Neural crest cell (in vitro differentiated cells): ENCODE measurements at regions not wholly inside any gene's neighbourhood (a gene's known extent, or its start where the extent isn't known, plus 50 kb on each side); places are given as distances from the start of the nearest gene placed in this dataset.

ENCODE experiments used
- DNase-seq: peaks from one replicate; pipeline ENCODE4 v3.0.0; 2021; ENCODE audit warnings: low read depth, mixed read lengths, low spot score
- H3K27ac Mint-ChIP-seq: one replicate; pipeline ENCODE4 v1.8.0; 2021; ENCODE audit warnings: mild to moderate bottlenecking, mixed read lengths; ENCODE audit not compliant: unreplicated experiment
- H3K27me3 Mint-ChIP-seq: 2 replicates; pipeline ENCODE4 v1.8.0; 2021; ENCODE audit warnings: low read depth, mild to moderate bottlenecking, mixed read lengths
- H3K36me3 Mint-ChIP-seq: 2 replicates; pipeline ENCODE4 v1.8.0; 2021; ENCODE audit warnings: low read depth, mild to moderate bottlenecking, mixed read lengths
- H3K4me1 Mint-ChIP-seq: 2 replicates; pipeline ENCODE4 v1.8.0; 2021; ENCODE audit warnings: mixed read lengths
- H3K4me3 Mint-ChIP-seq: one replicate; pipeline ENCODE4 v1.8.0; 2021; ENCODE audit warnings: mild to moderate bottlenecking, mixed read lengths
- H3K9me3 Mint-ChIP-seq: 2 replicates; pipeline ENCODE4 v1.8.0; 2021; ENCODE audit warnings: mixed read lengths
- CTCF ChIP-seq: fragments of 200-600 bp; sonication (generic); conservative IDR thresholded peaks from 2 replicates; pipeline ENCODE4 v1.5.0; 2021; ENCODE audit warnings: antibody characterized with exemption, mild to moderate bottlenecking

GRCh38 chr15:70538278-70538677 is 225.1 kb downstream of the UACA start:
- no peak overlapping the region for H3K4me3 Mint-ChIP-seq
- H3K9me3 Mint-ChIP-seq: no peaks in the 10 kb centered on the region
- peaks cover 32% of the 10 kb centered on the region for H3K4me1 Mint-ChIP-seq
- H3K27me3 Mint-ChIP-seq: no peaks in the 10 kb centered on the region
- H3K27ac Mint-ChIP-seq: no peak overlapping the region
- TF ChIP-seq CTCF: no peak
- DNase-seq: no peak
- H3K36me3 Mint-ChIP-seq: no peaks in the 10 kb centered on the region

- no peak for TF ChIP-seq CTCF
- Mint-ChIP-seq H3K9me3 (no peaks in the 10 kb centered on the region), H3K36me3 (no peaks in the 10 kb centered on the region), H3K4me3 (peak overlapping the region; percentile 24), H3K27me3 (peaks cover 2% of the 10 kb centered on the region), H3K27ac (peak overlapping the region; percentile 86), H3K4me1 (peaks cover 32% of the 10 kb centered on the region)
- DNase-seq: no peak
Observed at GRCh38 chr15:70535955-70536338, 227.4 kb downstream of the UACA start.

DNA sequence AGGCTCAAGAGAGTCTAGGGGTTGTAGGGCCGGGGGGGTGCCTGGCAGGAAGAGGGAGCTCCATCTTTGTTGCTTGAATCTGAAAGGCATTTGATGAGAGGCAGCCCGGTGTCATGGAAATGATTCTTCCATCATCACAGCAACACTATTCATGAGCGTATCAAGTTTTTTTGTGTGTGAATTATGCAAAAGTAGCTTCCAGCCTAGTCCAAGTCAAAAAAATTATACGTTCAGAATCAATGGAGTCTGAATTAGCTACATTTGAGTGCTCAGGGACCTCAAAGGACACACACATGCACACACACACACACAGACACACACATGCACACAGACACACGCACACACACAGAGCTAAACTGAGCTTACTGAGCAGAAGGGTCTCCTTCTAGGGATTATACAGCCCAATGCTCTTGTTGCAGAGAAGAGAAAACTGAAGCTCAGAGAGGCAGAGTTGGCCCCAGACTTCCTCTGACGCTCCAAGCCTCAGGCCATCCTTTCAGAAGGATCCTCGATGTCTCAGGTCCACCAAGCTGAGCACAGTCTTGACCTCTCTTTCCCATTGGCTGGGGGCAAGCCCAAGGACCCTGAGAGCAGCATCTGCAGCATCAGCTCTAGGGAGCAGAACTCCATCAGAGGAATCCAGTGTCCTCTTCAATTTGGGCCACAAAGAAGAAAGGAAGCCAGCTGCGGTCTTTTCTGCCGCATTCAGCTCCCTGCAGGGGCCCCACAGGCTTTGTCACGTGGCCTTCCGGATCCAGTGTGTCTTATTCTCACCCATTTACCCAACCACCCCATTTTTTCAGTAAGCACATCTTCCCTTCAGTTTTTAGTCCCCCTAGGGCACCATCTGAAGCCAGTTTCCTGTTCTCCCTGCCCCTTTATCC is 228.0 kb downstream of the UACA start:
- Mint-ChIP-seq H3K27me3 (peaks cover 2% of the 10 kb centered on the region), H3K27ac (peak overlapping the region; percentile 86), H3K36me3 (no peaks in the 10 kb centered on the region), H3K4me3 (peak overlapping the region; percentile 24), H3K4me1 (peaks cover 34% of the 10 kb centered on the region), H3K9me3 (no peaks in the 10 kb centered on the region)
- DNase-seq: no peak
- no peak for TF ChIP-seq CTCF

DNA sequence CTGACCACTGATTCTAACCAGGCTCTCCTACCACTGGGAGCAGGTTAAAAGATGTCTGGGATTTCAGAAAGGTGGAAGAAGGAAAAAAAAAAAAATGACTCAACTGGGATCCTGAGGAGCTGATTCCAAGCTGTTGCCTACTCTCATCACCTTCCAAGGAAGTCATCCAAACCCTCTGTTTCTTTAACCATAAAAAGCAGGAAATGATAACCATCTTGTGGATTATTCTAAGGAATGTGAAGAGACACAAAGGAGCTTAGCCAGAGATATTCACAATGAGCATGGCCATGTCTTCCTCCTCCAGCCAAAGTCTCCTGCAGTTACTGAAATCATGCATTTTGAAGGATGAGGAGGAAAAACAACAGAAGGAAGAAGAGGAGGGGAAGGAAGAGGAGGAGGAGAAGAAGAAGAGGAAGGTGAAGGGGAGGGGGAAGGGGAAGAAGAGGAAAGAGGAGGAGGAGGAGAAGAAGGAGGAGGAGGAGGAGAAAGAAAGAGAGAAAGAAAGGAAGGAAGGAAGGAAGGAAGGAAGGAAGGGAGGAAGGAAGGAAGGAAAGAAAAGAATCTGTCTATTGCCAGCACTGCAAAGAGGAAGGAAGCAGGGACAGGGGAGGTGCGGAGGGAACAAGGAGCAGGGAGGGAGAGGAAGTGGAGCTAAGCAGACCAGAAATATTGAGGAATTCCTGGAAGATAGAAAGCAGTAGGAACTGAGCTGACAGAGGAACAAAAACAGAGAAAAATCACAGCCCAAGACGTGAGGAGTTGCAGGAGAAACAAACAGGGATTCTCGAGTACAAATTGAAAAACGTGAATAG is 229.2 kb downstream of the UACA start:
- peaks cover 2% of the 10 kb centered on the region for H3K27me3 Mint-ChIP-seq
- H3K36me3 Mint-ChIP-seq: no peaks in the 10 kb centered on the region
- H3K4me1 Mint-ChIP-seq: peaks cover 36% of the 10 kb centered on the region
- no peak overlapping the region for H3K27ac Mint-ChIP-seq
- no peak for TF ChIP-seq CTCF
- H3K4me3 Mint-ChIP-seq: no peak overlapping the region
- no peak for DNase-seq
- no peaks in the 10 kb centered on the region for H3K9me3 Mint-ChIP-seq

DNA sequence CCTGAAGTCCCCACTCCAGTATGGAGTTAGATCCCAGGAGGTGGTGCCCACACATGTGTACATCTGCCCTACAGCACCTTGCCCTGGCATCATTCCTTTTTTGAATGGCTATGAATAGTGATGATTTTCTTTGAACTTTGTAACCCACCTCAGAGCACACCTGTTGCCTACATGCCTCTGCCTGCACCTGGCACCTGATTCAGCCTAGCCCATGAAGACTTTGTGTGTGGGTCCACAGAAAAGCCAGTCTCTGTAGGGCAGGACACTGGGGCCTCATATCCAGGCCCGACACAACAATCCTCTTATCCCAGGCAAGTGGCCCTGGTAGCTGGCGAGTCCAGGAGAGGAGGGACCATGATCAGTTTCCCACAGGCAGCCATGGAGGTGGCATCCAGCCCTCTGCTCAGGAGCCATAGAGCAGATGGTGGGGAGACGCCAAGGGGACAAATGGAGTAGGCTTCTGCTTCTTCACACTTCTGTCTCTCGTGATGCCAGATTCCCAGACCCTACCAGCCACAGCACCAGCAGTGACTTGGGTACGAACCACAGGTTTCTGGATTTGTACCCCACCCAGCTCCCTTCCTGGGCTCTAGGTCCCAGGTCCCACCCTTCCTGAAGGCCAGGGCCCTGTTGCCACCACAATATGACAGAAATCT is 230.7 kb downstream of the UACA start:
- Mint-ChIP-seq H3K4me1 (peaks cover 40% of the 10 kb centered on the region), H3K4me3 (no peak overlapping the region), H3K27ac (no peak overlapping the region), H3K27me3 (peaks cover 2% of the 10 kb centered on the region), H3K9me3 (no peaks in the 10 kb centered on the region), H3K36me3 (no peaks in the 10 kb centered on the region)
- no peak for TF ChIP-seq CTCF
- DNase-seq: no peak
